ENCODE measurements at regions not wholly inside any gene's neighbourhood (a gene's known extent, or its start where the extent isn't known, plus 50 kb on each side); places are given as distances from the start of the nearest gene placed in this dataset.

- DNase-seq (ENCODE audit: low read depth) = no peak
- Histone ChIP-seq H3K27me3 (ENCODE audit: control insufficient read depth, insufficient read depth, low read length) (no peaks in the 10 kb centered on the region), H3K36me3 (ENCODE audit: control insufficient read depth, insufficient read depth, low read length) (no peaks in the 10 kb centered on the region), H3K4me3 (ENCODE audit: low read depth, low read length) (no peak overlapping the region)
- no peak for FAIRE-seq
- TF ChIP-seq CTCF (IDR thresholded peaks at IDR 0.05; ENCODE audit: insufficient read depth, low read length, severe bottlenecking) = no peak
Measured at GRCh38 chr13:80199067-80199466, 141.9 kb downstream of the SPRY2 start.

- Histone ChIP-seq H3K27me3 (ENCODE audit: control insufficient read depth, insufficient read depth, low read length) (no peaks in the 10 kb centered on the region), H3K36me3 (ENCODE audit: control insufficient read depth, insufficient read depth, low read length) (no peaks in the 10 kb centered on the region), H3K4me3 (ENCODE audit: low read depth, low read length) (no peak overlapping the region)
- DNase-seq (ENCODE audit: low read depth) (peak; percentile 29), FAIRE-seq (no peak)
- no peak for TF ChIP-seq CTCF (IDR thresholded peaks at IDR 0.05; ENCODE audit: insufficient read depth, low read length, severe bottlenecking)
Measured at GRCh38 chr13:80196756-80197155, 144.2 kb downstream of the SPRY2 start.

GRCh38 chr13:80195649-80196048 lies 145.3 kb downstream of the SPRY2 start:
- Histone ChIP-seq H3K36me3 (ENCODE audit: control insufficient read depth, insufficient read depth, low read length) (no peaks in the 10 kb centered on the region), H3K4me3 (ENCODE audit: low read depth, low read length) (no peak overlapping the region), H3K27me3 (ENCODE audit: control insufficient read depth, insufficient read depth, low read length) (no peaks in the 10 kb centered on the region)
- no peak for TF ChIP-seq CTCF (IDR thresholded peaks at IDR 0.05; ENCODE audit: insufficient read depth, low read length, severe bottlenecking)
- DNase-seq (ENCODE audit: low read depth) = no peak
- FAIRE-seq = no peak

- Histone ChIP-seq H3K4me3 (ENCODE audit: low read depth, low read length) (no peak overlapping the region), H3K27me3 (ENCODE audit: control insufficient read depth, insufficient read depth, low read length) (no peaks in the 10 kb centered on the region), H3K36me3 (ENCODE audit: control insufficient read depth, insufficient read depth, low read length) (no peaks in the 10 kb centered on the region)
- TF ChIP-seq CTCF (IDR thresholded peaks at IDR 0.05; ENCODE audit: insufficient read depth, low read length, severe bottlenecking) = no peak
- FAIRE-seq = no peak
- no peak for DNase-seq (ENCODE audit: low read depth)
Measured at GRCh38 chr13:80189889-80190597, 150.9 kb downstream of the SPRY2 start.

GRCh38 chr13:80180740-80181355 lies 160.1 kb downstream of the SPRY2 start:
- Histone ChIP-seq H3K27me3 (ENCODE audit: control insufficient read depth, insufficient read depth, low read length) (no peaks in the 10 kb centered on the region), H3K36me3 (ENCODE audit: control insufficient read depth, insufficient read depth, low read length) (no peaks in the 10 kb centered on the region), H3K4me3 (ENCODE audit: low read depth, low read length) (no peak overlapping the region)
- TF ChIP-seq CTCF (IDR thresholded peaks at IDR 0.05; ENCODE audit: insufficient read depth, low read length, severe bottlenecking) = no peak
- no peak for DNase-seq (ENCODE audit: low read depth)
- FAIRE-seq = no peak

All from bronchial epithelial cell (primary cell).